Esophagus squamous epithelium (tissue), 4 donors: ENCODE measurements at regions not wholly inside any gene's neighbourhood (a gene's known extent, or its start where the extent isn't known, plus 50 kb on each side); places are given as distances from the start of the nearest gene placed in this dataset.

Experiments used
- POLR2A ChIP-seq, 4 donors: fragments of 450-650 bp; IDR thresholded peaks; one replicate each; pipeline ENCODE4 v1.6.1; 2017; ENCODE audit warnings: antibody characterized with exemption in 4 of 4, mild to moderate bottlenecking in 4 of 4, moderate library complexity in 3 of 4
- TF ChIP-seq, protein P1 (sequence below), 6 experiments: fragments of 450-650 bp in 4 of 6; fragments of 200-600 bp in 2 of 6; sonication (generic) in 2 of 6; IDR thresholded peaks; one replicate each; pipeline ENCODE4 v1.5.1; 2016 to 2019; ENCODE audit warnings: antibody characterized with exemption in 6 of 6, mild to moderate bottlenecking in 4 of 6, moderate library complexity in 4 of 6

DNA sequence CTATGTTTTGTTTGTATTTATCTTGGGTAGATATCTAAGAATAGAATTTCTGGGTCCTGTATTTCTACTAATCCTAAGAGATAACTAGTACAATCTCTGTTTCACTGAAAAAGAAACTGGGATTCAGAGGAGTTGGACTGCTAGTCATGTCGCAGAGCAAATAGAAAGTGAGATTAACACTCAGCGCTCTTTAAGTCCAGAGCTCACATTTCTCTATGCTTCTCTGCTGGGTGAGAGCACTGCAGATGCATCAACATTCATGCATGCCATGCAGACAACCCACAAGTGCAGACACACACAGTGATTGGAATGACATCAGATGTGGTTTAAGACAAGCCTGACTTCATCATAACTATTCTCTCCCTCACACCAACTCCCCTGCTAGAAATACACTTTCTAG lies 563.8 kb downstream of the TDRD15 start:
- TF ChIP-seq POLR2A (IDR thresholded peaks at IDR 0.05): no peak
- TF ChIP-seq, protein P1, sequence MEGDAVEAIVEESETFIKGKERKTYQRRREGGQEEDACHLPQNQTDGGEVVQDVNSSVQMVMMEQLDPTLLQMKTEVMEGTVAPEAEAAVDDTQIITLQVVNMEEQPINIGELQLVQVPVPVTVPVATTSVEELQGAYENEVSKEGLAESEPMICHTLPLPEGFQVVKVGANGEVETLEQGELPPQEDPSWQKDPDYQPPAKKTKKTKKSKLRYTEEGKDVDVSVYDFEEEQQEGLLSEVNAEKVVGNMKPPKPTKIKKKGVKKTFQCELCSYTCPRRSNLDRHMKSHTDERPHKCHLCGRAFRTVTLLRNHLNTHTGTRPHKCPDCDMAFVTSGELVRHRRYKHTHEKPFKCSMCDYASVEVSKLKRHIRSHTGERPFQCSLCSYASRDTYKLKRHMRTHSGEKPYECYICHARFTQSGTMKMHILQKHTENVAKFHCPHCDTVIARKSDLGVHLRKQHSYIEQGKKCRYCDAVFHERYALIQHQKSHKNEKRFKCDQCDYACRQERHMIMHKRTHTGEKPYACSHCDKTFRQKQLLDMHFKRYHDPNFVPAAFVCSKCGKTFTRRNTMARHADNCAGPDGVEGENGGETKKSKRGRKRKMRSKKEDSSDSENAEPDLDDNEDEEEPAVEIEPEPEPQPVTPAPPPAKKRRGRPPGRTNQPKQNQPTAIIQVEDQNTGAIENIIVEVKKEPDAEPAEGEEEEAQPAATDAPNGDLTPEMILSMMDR (IDR thresholded peaks at IDR 0.05): no peak
